Fibroblast of lung (primary cell): ENCODE measurements at regions not wholly inside any gene's neighbourhood (a gene's known extent, or its start where the extent isn't known, plus 50 kb on each side); places are given as distances from the start of the nearest gene placed in this dataset.

Experiments used
- EZH2 ChIP-seq: IDR thresholded peaks from 2 replicates; pipeline ENCODE4 v1.5.1; 2012; ENCODE audit warnings: low read length, control low read depth, mild to moderate bottlenecking; ENCODE audit errors: missing control alignments
- TF ChIP-seq, protein P1 (sequence below), 2 donors: IDR thresholded peaks in 1 of 2; conservative IDR thresholded peaks in 1 of 2; 1 replicate in 1 of 2; 2 replicates in 1 of 2; pipeline ENCODE4 v1.5.1; 2011 to 2012; ENCODE audit warnings: low read length in 2 of 2, control low read depth in 1 of 2, inconsistent platforms in 1 of 2, low read depth in 1 of 2, mild to moderate bottlenecking in 1 of 2

DNA sequence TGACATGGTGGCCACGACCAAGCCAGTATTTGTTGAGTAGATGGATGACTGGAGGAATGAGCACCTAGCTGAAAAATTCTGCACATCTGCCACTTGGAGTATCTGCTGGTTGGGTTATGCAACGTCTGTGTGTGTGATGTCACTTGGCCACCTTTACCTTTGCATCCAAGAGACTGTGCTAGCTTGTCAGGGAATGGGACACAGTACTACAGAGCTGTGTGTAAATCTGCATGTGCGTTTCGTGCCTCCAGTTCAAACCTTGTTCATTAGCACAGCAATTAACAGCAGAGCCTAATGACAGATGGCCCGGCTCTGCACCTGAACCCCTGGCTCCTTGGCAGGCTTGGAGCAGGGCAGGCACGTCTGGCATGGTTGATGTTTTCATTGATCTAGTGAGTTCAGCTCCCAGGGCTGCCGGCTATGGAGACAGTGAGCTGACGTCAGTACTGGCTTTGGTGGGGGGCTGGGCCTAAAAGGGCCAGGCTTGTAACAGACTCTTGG is 188.4 kb upstream of the NAV2 start:
- TF ChIP-seq, protein P1, sequence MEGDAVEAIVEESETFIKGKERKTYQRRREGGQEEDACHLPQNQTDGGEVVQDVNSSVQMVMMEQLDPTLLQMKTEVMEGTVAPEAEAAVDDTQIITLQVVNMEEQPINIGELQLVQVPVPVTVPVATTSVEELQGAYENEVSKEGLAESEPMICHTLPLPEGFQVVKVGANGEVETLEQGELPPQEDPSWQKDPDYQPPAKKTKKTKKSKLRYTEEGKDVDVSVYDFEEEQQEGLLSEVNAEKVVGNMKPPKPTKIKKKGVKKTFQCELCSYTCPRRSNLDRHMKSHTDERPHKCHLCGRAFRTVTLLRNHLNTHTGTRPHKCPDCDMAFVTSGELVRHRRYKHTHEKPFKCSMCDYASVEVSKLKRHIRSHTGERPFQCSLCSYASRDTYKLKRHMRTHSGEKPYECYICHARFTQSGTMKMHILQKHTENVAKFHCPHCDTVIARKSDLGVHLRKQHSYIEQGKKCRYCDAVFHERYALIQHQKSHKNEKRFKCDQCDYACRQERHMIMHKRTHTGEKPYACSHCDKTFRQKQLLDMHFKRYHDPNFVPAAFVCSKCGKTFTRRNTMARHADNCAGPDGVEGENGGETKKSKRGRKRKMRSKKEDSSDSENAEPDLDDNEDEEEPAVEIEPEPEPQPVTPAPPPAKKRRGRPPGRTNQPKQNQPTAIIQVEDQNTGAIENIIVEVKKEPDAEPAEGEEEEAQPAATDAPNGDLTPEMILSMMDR (conservative IDR thresholded peaks at IDR 0.05 in 1 of 2, IDR thresholded peaks at IDR 0.05 in 1 of 2; ENCODE audit: low read depth in 1 of 2, low read length in 2 of 2): no peak
- no peak for TF ChIP-seq EZH2
